Erythroblast (primary cell): ENCODE measurements at regions not wholly inside any gene's neighbourhood (a gene's known extent, or its start where the extent isn't known, plus 50 kb on each side); places are given as distances from the start of the nearest gene placed in this dataset.

ENCODE experiments used
- GATA1 ChIP-seq: IDR thresholded peaks from 2 replicates; pipeline ENCODE4 v1.6.1; 2011; ENCODE audit warnings: low read depth, mild to moderate bottlenecking, control low read depth, low read length, moderate library complexity
- POLR2A ChIP-seq: IDR thresholded peaks from 2 replicates; pipeline ENCODE4 v1.6.1; 2011; ENCODE audit warnings: mild to moderate bottlenecking, low read length

DNA sequence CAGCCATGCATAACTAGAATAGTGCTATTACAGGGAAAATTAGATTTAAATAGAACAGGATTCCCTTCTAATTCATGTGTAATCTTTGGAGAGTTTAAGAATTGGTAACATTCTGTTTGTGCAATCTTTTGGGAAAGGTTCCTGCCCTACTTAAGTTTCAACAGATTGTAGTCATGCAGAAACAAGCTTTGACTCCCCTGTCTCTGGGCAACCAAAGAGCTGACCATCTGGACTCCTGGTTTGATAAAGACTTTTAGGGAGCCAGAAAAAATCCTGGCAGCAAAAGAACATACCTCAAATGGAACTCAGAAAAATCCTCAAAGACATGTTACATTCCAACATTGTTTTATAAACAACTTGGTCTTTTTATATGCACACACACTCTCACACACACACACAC is 191.1 kb upstream of the NEIL3 start:
- TF ChIP-seq POLR2A = no peak
- no peak for TF ChIP-seq GATA1
